ENCODE measurements at regions not wholly inside any gene's neighbourhood (a gene's known extent, or its start where the extent isn't known, plus 50 kb on each side); places are given as distances from the start of the nearest gene placed in this dataset.

- DNase-seq: no peak
These were observed 65.1 kb downstream of the SLC4A3 start for GRCh38 chr2:219692521-219692920.

- no peak for DNase-seq
These were observed 67.8 kb downstream of the SLC4A3 start for GRCh38 chr2:219695145-219695709.

- no peak for DNase-seq
These were observed 70.6 kb downstream of the SLC4A3 start for GRCh38 chr2:219697811-219698747.

GRCh38 chr2:219698748-219699439 is 71.5 kb downstream of the SLC4A3 start:
- DNase-seq: peak; percentile 54

- DNase-seq: no peak
These were observed 72.0 kb downstream of the SLC4A3 start for GRCh38 chr2:219699440-219699821.

- no peak for DNase-seq
These were observed 74.6 kb downstream of the SLC4A3 start for GRCh38 chr2:219701847-219702634.

GRCh38 chr2:219702796-219703545 is 75.5 kb downstream of the SLC4A3 start:
- DNase-seq: no peak

- no peak for DNase-seq
These were observed 77.4 kb downstream of the SLC4A3 start for GRCh38 chr2:219704878-219705277.

GRCh38 chr2:219706823-219707281 is 79.4 kb downstream of the SLC4A3 start:
- no peak for DNase-seq

- no peak for DNase-seq
These were observed 80.3 kb downstream of the SLC4A3 start for GRCh38 chr2:219707496-219708285.

GRCh38 chr2:219709331-219709761 is 81.9 kb downstream of the SLC4A3 start:
- DNase-seq: no peak

- no peak for DNase-seq
These were observed 85.7 kb downstream of the SLC4A3 start for GRCh38 chr2:219713110-219713509.

- DNase-seq: no peak
These were observed 87.4 kb downstream of the SLC4A3 start for GRCh38 chr2:219714681-219715400.

GRCh38 chr2:219718066-219718465 is 90.6 kb downstream of the SLC4A3 start:
- DNase-seq: no peak

- DNase-seq: no peak
These were observed 92.1 kb downstream of the SLC4A3 start for GRCh38 chr2:219719521-219719920.

GRCh38 chr2:219720956-219721355 is 93.5 kb downstream of the SLC4A3 start:
- DNase-seq: no peak

GRCh38 chr2:219722276-219722879 is 94.9 kb downstream of the SLC4A3 start:
- DNase-seq: peak; percentile 2

- no peak for DNase-seq
These were observed 95.9 kb downstream of the SLC4A3 start for GRCh38 chr2:219723311-219723710.

GRCh38 chr2:219724628-219725027 is 97.2 kb downstream of the SLC4A3 start:
- no peak for DNase-seq

- DNase-seq: no peak
These were observed 99.5 kb downstream of the SLC4A3 start for GRCh38 chr2:219726916-219727315.

Measured in NCI-H146 (cell line).